ENCODE measurements at regions not wholly inside any gene's neighbourhood (a gene's known extent, or its start where the extent isn't known, plus 50 kb on each side); places are given as distances from the start of the nearest gene placed in this dataset.

DNA sequence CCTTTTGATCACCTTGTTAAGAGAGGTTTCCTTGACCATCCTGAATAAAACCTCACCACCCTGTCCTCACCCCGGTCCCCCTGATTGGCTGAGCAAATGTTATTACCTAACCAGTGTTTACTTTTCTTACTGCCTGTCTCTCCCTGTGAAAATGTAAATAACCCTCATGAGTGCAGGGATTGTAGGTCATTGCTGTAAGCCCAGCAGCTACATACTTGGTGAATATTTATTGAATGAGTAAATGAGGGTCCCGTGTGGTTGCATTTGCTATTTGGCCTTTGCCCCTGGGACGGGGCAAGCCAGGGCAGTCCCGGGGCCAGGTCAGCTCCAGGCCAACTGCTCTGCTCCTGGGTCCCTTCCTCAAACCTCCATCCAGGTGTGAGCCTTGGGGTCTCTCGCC, 55.5 kb upstream of the CLCN4 start (continued):
- TF ChIP-seq, protein P1, sequence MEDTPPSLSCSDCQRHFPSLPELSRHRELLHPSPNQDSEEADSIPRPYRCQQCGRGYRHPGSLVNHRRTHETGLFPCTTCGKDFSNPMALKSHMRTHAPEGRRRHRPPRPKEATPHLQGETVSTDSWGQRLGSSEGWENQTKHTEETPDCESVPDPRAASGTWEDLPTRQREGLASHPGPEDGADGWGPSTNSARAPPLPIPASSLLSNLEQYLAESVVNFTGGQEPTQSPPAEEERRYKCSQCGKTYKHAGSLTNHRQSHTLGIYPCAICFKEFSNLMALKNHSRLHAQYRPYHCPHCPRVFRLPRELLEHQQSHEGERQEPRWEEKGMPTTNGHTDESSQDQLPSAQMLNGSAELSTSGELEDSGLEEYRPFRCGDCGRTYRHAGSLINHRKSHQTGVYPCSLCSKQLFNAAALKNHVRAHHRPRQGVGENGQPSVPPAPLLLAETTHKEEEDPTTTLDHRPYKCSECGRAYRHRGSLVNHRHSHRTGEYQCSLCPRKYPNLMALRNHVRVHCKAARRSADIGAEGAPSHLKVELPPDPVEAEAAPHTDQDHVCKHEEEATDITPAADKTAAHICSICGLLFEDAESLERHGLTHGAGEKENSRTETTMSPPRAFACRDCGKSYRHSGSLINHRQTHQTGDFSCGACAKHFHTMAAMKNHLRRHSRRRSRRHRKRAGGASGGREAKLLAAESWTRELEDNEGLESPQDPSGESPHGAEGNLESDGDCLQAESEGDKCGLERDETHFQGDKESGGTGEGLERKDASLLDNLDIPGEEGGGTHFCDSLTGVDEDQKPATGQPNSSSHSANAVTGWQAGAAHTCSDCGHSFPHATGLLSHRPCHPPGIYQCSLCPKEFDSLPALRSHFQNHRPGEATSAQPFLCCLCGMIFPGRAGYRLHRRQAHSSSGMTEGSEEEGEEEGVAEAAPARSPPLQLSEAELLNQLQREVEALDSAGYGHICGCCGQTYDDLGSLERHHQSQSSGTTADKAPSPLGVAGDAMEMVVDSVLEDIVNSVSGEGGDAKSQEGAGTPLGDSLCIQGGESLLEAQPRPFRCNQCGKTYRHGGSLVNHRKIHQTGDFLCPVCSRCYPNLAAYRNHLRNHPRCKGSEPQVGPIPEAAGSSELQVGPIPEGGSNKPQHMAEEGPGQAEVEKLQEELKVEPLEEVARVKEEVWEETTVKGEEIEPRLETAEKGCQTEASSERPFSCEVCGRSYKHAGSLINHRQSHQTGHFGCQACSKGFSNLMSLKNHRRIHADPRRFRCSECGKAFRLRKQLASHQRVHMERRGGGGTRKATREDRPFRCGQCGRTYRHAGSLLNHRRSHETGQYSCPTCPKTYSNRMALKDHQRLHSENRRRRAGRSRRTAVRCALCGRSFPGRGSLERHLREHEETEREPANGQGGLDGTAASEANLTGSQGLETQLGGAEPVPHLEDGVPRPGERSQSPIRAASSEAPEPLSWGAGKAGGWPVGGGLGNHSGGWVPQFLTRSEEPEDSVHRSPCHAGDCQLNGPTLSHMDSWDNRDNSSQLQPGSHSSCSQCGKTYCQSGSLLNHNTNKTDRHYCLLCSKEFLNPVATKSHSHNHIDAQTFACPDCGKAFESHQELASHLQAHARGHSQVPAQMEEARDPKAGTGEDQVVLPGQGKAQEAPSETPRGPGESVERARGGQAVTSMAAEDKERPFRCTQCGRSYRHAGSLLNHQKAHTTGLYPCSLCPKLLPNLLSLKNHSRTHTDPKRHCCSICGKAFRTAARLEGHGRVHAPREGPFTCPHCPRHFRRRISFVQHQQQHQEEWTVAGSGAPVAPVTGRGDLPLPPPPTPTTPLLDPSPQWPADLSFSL (CRISPR knock-in tag; IDR thresholded peaks at IDR 0.05): no peak
- TF ChIP-seq ETV5 (CRISPR knock-in tag; IDR thresholded peaks at IDR 0.05; ENCODE audit: borderline replicate concordance) (peak; percentile 34; the same call in 1 of the 2 replicates), ARHGAP35 (CRISPR knock-in tag; IDR thresholded peaks at IDR 0.05; ENCODE audit: borderline replicate concordance) (no peak), PCBP1 (IDR thresholded peaks at IDR 0.05; ENCODE audit: borderline replicate concordance, low read depth, low read length) (no peak), NCOA2 (CRISPR knock-in tag; IDR thresholded peaks at IDR 0.05) (peak; percentile 80; the same call in 1 of the 2 replicates), SRY (CRISPR knock-in tag; IDR thresholded peaks at IDR 0.05) (no peak), ZNF674 (CRISPR knock-in tag; IDR thresholded peaks at IDR 0.05; ENCODE audit: low read depth) (no peak), SKI (IDR thresholded peaks at IDR 0.05; ENCODE audit: partially characterized antibody) (peak; percentile 67), REPIN1 (CRISPR knock-in tag; IDR thresholded peaks at IDR 0.05; ENCODE audit: borderline replicate concordance, low read depth) (peak; percentile 37; the same call in 1 of the 2 replicates), ZNF562 (CRISPR knock-in tag; IDR thresholded peaks at IDR 0.05; ENCODE audit: borderline replicate concordance) (no peak), ZNF263 (CRISPR knock-in tag; IDR thresholded peaks at IDR 0.05) (no peak), SOX5 (CRISPR knock-in tag; IDR thresholded peaks at IDR 0.05; ENCODE audit: borderline replicate concordance) (peak; percentile 68), ZNF792 (CRISPR knock-in tag; IDR thresholded peaks at IDR 0.05) (0 out of 2 replicates have a peak, but pooled peaks have one; percentile 44), ERF (CRISPR knock-in tag; IDR thresholded peaks at IDR 0.05) (peak; percentile 64; the same call in 1 of the 2 replicates), ZNF432 (CRISPR knock-in tag; IDR thresholded peaks at IDR 0.05; ENCODE audit: borderline replicate concordance) (no peak)
- TF ChIP-seq, protein P2, sequence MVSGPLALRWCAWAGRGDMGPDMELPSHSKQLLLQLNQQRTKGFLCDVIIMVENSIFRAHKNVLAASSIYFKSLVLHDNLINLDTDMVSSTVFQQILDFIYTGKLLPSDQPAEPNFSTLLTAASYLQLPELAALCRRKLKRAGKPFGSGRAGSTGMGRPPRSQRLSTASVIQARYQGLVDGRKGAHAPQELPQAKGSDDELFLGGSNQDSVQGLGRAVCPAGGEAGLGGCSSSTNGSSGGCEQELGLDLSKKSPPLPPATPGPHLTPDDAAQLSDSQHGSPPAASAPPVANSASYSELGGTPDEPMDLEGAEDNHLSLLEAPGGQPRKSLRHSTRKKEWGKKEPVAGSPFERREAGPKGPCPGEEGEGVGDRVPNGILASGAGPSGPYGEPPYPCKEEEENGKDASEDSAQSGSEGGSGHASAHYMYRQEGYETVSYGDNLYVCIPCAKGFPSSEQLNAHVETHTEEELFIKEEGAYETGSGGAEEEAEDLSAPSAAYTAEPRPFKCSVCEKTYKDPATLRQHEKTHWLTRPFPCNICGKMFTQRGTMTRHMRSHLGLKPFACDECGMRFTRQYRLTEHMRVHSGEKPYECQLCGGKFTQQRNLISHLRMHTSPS (CRISPR knock-in tag; IDR thresholded peaks at IDR 0.05; ENCODE audit: low read depth): no peak
- TF ChIP-seq, protein P3, sequence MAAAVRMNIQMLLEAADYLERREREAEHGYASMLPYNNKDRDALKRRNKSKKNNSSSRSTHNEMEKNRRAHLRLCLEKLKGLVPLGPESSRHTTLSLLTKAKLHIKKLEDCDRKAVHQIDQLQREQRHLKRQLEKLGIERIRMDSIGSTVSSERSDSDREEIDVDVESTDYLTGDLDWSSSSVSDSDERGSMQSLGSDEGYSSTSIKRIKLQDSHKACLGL (CRISPR knock-in tag; IDR thresholded peaks at IDR 0.05): no peak
- TF ChIP-seq, protein P4, sequence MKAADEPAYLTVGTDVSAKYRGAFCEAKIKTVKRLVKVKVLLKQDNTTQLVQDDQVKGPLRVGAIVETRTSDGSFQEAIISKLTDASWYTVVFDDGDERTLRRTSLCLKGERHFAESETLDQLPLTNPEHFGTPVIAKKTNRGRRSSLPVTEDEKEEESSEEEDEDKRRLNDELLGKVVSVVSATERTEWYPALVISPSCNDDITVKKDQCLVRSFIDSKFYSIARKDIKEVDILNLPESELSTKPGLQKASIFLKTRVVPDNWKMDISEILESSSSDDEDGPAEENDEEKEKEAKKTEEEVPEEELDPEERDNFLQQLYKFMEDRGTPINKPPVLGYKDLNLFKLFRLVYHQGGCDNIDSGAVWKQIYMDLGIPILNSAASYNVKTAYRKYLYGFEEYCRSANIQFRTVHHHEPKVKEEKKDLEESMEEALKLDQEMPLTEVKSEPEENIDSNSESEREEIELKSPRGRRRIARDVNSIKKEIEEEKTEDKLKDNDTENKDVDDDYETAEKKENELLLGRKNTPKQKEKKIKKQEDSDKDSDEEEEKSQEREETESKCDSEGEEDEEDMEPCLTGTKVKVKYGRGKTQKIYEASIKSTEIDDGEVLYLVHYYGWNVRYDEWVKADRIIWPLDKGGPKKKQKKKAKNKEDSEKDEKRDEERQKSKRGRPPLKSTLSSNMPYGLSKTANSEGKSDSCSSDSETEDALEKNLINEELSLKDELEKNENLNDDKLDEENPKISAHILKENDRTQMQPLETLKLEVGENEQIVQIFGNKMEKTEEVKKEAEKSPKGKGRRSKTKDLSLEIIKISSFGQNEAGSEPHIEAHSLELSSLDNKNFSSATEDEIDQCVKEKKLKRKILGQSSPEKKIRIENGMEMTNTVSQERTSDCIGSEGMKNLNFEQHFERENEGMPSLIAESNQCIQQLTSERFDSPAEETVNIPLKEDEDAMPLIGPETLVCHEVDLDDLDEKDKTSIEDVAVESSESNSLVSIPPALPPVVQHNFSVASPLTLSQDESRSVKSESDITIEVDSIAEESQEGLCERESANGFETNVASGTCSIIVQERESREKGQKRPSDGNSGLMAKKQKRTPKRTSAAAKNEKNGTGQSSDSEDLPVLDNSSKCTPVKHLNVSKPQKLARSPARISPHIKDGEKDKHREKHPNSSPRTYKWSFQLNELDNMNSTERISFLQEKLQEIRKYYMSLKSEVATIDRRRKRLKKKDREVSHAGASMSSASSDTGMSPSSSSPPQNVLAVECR (CRISPR knock-in tag; IDR thresholded peaks at IDR 0.05; ENCODE audit: borderline replicate concordance): no peak; the same call in 1 of the 2 replicates
